ENCODE measurements at regions not wholly inside any gene's neighbourhood (a gene's known extent, or its start where the extent isn't known, plus 50 kb on each side); places are given as distances from the start of the nearest gene placed in this dataset.

DNA sequence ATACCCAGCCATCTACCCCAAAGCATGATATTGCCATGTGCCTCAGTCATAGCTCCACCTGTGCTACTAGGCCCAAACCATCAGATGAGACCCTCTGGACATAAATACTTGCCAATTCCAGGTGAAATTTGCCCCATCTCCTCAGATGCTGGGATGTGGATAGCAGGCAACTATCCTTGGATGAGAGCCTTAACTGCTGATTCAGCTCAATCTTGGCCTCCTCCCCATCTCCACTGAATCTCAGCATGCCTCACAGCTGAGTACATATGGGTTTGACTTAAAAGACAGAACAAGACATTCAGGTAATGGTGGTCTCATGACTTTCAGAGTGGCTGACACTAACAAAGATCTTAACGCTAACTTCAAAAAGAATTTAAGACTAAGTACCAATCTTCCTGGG, 50.8 kb upstream of the KLHL13 start:
- DNase-seq, result no peak

DNA sequence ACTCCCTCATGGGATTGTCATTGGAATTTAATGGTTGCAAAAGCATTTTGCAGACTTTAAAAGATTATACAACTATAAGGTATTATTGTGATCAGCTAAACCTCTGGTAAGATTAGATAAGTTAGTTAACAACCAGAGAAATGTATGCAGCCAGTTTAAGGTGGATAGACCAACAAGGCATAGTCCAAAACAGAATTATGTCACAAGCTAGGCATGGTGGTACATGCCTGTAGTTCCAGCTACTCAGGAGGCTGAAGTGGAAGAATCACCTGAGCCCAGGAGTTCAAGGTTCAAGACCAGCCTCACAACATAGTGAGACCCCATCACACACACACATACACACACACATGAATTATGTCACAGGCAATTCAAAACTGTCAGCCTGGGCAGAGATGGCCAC, 54.7 kb upstream of the KLHL13 start:
- DNase-seq, result no peak

DNA sequence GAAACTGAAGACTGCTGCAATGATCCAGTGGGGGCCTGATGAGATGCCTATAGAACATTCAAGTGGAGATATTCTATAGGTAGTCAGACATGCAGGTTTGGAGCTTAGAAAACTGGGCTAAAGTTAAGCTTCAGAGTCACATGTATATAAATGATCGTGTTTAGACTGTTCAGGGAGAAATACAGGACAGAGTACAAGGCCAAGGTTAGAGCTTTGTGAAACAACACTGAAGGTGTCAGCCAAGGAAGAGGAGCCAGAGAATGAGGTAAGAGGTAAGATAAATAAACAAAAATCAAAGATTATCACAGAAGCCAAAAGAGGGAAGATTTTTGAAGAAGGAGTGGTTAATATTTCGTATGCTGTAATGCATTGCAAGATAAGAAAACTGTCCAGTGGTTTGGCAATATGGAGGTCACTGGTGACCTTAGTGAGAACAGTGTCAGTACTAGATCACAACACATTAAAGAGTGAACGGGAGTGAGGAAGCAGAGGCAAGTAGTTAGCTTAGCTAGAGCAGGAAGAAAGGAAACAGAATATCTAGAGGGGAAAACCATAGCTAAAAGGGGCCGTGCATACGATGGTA, 58.0 kb upstream of the KLHL13 start:
- DNase-seq, result no peak

DNA sequence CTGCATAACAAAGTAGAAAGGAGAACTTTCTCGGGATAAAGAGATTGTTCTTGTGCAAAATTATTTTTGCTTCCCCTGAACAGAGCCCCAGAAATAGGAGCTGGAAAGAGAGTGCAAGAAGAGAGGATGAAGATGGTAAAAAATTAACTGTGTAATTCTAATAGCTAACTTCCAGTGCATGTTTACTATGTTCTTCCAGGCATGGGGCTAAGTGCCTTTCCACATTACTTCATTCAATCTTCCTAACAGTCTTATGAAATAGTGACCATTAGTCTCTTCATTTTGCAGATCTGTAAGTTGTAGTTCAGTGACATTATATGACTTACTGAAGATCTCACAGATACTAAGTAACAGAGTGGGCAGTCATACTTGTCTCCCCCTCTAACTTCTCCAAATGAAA, 61.1 kb upstream of the KLHL13 start:
- DNase-seq, result no peak

DNA sequence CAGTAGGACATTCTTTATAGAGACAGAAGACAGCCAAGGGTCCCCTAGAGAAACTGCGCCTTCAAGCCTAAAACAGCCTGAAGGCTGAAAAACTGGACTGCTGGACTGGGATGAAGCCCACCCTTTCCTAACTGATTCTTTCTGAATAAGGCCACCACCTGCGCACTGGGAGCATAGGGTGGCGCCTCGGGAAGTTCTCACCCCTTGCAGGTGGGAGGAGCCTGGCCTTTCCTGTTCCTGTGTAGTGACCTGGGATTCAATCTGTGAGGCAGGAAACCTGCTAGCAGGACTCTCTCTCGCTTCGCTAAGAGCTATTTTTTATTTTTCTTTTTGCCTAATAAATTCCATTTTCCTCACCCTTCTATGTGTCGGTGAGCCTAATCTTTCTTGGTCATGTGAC, 61.8 kb upstream of the KLHL13 start:
- no peak for DNase-seq

DNA sequence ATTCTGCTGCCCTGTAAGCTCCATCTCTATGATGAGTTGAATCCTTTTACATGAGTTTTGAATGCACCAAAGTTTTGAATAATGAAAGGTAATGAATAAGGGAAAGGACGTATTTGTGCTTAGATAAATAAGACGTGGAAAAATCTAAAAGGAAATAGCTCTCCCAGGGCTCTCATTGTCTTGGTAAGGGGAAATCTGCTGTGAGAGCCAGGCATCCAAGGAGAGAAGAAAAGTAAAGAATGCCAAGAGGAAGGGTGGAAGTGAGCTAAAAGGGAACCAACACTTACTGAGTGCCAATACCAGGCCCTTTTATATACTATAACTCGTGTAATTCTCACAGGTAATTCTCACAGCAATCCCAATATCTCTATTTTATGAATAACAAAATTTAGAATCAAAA, 62.6 kb upstream of the KLHL13 start:
- no peak for DNase-seq

DNA sequence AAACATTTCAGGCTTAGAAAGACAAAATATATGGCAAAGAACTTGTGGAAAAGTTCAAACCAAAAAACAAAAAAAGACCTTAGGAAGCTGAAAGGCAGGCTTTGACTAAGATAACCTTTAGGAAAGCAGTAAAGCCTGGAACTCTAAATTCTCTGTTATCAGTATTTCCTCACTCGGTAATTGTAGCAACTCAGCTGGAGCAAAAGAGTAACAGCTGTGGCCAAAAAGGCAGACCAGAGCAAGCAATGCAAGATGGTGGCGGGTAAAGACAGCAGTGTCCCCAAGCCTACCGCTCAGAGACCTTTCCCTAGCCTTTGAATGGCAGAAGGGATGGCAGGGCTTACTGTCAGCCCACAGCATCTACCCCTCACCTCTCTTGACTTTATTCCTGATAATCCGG, 63.1 kb upstream of the KLHL13 start:
- DNase-seq, result no peak

DNA sequence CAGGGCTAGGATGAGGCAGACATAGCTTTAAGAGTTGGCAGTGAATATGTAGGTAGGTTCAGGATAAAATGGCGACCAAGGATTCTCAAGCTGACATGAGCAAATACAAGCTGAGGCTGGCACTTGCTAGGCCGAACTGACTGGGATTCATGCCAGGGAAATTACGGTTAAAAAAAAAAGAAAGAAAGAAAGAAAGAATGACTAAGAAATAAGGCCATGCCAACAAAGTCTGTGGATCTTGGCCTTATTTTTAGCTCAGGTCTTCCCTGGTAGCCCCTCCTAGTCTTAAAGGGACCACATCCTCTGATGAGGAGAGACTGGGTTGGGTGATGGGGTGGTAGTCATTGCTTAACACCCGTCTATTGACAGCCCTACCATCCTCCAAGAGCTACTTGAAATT, 64.4 kb upstream of the KLHL13 start:
- peak; percentile 8 for DNase-seq

DNA sequence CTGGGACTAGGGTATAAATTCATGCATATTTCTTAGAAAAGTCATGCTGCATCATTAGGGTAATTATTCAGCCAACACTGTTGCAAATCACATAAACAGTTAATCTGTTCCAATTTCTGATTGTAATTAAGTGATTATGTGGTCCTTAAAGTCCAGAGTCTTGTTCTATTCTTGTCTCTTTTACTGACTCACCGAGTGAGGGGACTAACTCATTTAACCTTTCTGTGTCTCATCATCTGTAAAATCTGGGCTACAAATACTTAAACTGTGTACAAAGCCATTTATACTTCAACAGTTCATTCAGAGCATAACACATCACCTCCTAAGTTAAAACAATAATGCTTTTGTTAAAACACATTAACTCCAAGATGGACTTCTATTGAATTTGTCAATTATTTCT, 65.4 kb upstream of the KLHL13 start:
- no peak for DNase-seq

DNA sequence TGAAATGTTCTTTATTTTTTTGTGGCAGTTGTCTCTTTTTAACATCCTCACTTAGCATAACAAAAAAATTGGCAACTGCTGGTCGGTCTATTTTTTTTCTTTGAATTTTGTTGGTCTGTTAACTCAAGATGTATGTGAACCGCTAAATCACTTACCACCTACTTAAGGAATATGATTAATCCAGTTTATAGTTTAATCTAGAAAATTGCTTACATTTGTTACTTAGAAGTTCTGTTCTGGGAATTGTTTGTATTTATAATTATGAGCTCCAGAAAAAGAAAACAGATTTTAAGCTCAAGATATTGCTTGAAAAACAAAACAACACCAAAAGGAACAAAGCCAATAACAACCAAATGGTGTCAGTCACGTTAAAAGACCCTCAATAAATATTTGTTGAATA, 66.1 kb upstream of the KLHL13 start:
- DNase-seq, result no peak

DNA sequence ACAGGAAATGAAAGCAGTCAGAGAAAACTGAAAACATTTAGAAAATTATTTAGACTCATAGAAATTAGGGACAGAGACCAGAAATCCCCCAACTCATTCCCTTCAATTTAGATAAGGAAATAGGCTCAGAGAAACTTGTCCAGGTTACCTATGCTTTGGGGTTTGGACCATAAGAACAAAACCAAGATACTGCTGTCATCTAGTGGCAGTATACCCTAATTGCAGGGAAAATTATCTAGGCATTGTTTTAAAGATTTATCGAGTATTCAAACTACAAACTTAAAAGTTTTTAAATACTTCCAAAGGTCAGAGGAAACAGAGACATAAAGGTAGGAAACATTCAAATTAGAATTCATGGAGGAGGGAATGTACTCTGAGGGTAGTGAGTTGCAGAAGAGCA, 67.0 kb upstream of the KLHL13 start:
- DNase-seq, result no peak

DNA sequence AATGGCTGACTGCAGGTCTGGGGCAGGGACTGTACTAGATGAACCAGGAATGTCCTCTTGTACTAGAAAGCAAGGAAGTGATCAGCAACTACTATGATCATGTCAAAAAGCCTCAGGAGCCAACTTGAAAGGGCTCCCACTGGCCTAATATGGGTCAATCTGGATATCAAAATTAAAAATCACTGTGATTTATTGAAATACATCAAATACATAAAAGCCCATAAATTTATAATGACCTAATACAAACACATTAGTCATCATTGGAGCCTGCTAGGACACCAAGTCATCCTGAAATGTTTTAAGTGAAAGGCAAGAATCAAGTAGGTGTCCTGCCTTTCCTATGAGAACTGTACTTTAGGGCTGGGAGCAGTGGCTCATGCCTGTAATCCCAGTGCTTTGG, 70.5 kb upstream of the KLHL13 start:
- DNase-seq, result no peak

DNA sequence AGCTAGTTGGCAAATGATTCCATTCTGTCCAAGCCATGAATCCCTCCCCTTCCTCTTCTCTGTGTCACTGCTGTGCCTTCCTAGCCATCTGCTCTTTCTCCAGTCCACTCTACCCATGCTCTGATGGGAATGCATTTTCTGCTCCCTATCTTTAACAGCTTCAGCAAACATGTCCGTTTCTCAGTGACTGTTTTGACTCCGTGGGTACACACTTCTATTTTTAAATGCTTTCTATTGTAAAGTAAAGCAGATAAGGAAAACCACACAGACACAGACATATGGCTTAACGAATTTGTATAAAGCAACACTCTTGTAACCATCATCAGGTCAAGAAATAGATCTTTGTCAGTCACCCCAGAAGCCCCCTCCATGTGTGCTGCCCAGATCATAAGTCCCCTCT, 72.4 kb upstream of the KLHL13 start:
- no peak for DNase-seq

DNA sequence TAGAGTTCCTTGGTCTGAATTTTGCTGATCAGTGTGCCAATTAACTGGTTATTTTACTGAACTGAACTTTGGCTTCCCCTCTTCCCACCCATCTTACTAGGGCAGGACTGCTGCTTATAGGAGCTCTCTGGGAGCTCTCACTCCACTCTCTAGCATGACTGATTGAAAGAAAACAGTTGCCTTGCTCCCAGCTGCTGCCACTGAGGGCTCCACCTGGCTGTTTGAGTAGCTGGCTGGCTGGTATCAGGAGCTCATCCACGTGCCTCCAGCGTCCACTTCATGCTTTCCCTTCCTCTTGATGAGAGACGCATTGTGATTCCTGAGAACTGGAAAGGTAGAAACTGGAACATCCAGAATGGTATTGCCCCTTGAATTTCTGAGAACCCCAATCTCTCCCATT, 73.0 kb upstream of the KLHL13 start:
- DNase-seq, result no peak

DNA sequence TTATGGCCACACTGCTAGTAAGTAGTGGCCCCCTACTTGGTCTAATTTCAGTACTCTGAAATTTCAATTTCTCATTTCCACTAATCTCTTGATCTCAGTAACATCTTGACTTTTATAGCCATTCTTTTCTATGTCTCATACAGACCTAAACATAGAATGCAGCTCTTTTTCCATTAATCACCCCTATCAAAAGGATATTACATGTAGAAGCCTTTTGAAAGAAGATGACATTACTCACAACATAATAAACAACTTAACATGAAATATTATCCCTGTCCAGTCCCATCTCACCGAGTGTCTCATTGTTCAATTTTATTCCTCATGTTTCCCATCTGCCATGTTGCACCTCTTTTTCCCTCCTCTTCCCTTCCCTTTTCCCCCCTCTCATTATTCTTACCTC, 81.1 kb upstream of the KLHL13 start:
- no peak for DNase-seq

DNA sequence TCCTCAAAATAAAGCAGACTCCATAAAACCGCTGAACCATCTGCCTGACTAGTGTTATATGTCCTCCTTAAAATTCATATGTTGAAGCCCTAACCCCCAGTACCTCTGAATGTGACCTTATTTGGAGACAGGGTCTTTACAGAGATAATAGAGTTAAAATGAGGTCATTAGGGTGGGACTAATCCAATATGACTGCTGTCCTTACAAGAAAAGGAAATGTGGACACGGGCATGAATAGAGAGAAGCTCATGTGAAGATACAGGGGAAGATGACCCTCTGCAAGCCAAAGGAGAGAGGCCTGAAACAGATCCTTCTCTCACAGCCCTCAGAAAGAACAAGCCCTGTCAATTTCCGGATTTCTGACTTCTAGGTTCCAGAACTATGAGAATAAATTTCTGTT, 82.0 kb upstream of the KLHL13 start:
- DNase-seq, result no peak

DNA sequence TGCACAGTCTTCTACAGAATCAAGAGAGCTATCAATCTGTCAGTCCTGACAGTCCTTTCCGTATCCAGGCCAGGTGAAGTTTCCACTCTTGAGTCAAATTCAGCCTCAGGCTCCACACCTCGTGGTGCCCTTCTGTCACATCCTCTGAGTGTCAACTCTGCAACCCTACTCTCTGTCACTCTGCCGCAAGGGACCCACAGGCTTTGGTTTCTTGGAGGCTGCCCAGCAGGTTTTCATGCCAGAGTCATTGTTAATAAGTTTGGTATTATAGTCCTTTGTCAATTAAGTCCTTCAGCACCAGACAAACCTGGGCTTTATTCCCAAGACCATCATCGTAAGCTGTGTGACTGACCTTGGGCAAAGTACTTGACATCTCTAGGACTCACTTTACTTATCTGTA, 83.4 kb upstream of the KLHL13 start:
- no peak for DNase-seq

DNA sequence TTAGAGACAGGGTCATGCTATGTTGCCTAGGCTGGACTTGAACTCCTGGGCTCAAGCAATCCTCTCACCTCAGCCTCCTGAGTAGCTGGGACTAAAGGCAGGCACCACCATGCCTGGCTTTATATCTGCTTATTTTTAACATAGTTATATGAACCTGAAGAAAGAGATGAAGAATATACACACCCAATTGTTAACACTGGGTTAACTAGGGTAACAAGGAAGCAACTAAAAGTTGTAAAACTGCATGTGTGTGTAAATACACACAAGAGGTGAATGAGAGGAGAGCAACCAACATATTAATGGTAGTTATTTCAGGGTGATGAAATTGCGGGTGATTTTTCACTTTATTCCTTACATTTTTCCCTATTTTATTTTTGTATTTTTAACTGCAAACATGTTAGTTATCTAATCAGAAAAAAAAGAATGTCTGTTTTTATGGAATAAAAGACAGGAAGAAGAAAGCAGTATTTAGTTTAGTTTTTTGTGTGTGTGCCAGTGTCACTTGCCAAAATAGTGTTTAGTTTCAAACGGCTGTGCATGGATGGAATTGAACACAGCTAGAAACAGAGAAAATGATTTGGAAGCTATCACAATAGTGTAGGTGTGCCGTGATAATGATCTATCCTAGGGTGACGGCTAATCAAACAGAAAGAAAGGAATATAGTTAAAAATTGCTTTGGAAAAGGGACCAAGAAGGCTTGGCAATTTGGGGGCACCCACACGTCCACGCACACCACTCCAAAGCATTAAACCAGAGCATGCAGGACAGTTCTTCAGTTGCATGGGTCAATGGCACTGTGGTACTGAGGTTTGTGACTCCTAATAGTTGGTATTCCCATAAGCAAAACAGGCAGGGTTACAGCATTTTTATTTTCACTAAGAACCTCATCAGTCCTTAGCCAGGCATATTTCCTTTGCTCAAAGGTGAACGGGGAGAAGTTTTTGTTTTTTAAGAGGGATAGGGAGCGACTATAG, 89.1 kb upstream of the KLHL13 start:
- DNase-seq, result no peak

DNA sequence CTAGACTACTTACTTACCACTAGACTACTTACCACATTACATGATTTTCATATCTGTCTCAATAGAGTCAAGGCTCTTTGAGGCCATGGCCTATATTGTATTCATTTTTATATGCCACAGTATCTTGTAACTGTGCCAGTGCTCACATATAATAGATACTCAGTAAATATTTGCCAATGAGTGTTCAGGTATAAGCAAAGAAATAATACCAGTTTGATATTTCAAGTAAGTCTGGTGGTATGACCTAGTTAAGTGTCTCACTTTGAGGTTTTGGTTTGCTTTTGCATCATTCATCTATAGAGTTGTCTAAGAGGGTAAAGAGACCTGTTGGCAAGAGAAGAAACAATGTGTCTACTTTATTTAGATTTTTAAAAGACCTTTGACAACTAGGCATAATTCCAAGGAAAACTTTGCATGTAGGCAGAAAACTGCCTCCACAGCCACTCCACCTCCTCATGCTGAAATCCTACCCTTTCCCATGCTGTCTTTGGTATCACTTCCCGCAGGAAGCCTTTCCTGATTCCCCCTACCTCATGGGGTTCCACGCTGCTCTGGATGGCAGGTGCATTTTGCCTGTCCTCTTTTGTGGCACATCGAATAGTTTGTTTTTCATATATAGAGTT, 91.3 kb upstream of the KLHL13 start:
- DNase-seq, result no peak

DNA sequence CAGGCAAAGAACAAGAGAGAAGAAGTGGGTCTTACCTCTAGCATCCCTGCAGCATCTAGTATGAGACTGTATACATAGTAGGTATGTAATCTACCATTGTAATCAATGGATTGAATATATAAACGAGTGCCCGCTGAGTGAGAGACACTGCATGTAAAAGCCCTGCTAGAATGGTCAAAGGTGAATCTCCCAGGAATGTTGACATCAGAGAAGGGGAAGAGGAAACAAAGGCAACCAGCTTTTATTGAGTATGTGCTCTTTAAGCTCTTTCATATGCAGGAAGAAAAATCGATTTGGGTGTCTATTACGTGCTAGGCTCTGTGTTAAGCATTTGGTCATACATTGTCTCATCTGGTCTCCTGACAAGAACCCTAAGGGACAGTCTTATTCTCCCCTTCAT, 91.9 kb upstream of the KLHL13 start:
- DNase-seq, result no peak

DNA sequence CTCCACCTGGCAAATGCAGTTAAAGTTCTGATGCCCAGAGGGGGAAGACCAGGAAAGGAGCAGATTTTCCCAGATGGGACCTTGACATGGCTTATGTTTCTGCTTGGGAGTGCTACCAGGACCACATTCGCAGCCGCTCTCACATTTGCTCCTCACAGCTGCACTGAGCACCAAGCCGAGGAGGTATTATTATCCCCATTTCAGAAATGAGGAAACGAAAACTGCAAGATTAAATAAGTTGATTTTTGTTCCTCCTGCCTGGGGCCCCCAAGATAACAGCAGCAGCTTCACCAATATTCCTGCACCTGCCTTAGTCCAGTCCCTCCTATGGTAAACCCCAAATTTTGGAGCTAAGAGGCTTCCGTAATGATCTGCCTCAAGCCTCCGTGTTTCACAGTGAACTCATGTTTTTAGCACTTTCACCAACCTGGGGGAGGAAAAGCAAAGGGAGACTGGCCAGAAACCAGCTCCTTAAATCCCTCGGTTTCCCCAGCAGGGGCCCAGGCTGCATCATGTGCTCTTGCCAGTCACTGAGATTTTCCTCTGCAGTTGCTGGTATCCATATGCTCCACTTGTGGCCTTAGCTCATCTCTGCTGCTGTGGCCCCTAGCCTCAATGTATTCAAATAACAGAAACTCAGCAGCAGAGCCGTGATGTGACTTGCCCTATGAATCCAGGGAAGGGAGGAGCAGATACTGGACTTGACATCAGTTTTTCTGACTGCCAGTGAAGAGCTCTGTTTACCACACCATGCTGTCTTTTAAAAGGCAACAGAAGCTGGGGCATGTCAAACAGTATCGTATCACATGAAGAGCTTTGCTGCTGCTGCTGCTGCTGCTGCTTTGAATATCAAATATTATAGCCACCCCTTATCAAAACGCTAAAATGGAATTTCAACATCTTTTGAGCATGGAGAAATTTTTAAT, 95.5 kb upstream of the KLHL13 start:
- no peak for DNase-seq

DNA sequence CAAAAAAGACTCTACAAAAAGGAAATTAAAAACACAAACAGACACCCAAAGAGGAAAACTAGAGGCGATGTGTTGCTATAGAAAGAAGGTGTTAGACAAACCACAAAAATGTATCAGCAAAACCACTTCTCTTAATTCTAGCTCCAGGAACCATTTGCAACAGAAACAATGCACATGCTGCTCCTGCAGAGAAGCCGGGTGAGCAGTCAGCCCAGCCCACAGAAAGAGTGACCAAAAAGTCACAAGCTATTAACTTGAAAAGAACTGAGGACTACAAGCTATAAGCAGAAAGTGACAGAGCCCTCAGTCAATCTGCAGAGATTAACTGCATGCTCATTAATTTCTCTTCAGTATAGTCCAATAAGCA, 96.2 kb upstream of the KLHL13 start:
- no peak for DNase-seq

DNA sequence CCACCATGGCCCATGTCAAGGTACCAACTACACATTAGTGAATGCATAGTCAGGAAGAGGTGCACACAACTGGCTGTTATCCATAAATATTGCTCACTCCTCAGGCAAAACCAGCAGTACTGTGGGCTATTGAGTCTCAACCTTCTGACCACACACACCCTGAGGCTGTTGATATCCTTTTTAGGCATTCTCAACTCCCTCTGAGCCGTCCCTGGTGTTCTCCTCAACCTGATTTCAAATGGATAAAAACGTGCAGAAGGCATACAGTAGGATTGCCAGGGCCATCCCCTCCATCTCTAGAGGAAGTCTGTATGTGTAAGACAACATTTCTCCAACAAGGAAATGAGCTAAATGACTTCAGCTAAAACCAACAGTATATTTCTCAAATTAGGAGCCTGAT, 98.7 kb upstream of the KLHL13 start:
- no peak for DNase-seq
